GM23338 (cell line): ENCODE measurements at regions not wholly inside any gene's neighbourhood (a gene's known extent, or its start where the extent isn't known, plus 50 kb on each side); places are given as distances from the start of the nearest gene placed in this dataset.

ENCODE experiments used
- EZH2 ChIP-seq: fragments of 200-600 bp; sonication (generic); IDR thresholded peaks from one replicate; pipeline ENCODE4 v1.8.0; 2017; ENCODE audit warnings: antibody characterized with exemption, mild to moderate bottlenecking, low read depth; ENCODE audit not compliant: unreplicated experiment
- EZH2phosphoT487 ChIP-seq: fragments of 200-600 bp; sonication (generic); IDR thresholded peaks from one replicate; pipeline ENCODE4 v1.8.1; 2018; ENCODE audit warnings: antibody characterized with exemption; ENCODE audit not compliant: unreplicated experiment
- NANOG ChIP-seq: IDR thresholded peaks from 2 replicates; pipeline ENCODE4 v1.6.1; 2016; ENCODE audit warnings: antibody characterized with exemption, borderline replicate concordance
- POLR2AphosphoS5 ChIP-seq: IDR thresholded peaks from 2 replicates; pipeline ENCODE4 v1.6.1; 2016; ENCODE audit warnings: antibody characterized with exemption, low read depth
- TF ChIP-seq, protein P1 (sequence below), 2 experiments: fragments of 200-600 bp in 1 of 2; sonication (generic) in 1 of 2; conservative IDR thresholded peaks; 2 replicates each; pipeline versions ENCODE4 v1.5.1 to v1.6.1; 2016 to 2017; ENCODE audit warnings: antibody characterized with exemption in 2 of 2, low read depth in 2 of 2, mild to moderate bottlenecking in 2 of 2, moderate library complexity in 1 of 2
- TF ChIP-seq, protein P2 (sequence below): IDR thresholded peaks from one replicate; pipeline ENCODE4 v1.6.1; 2018; ENCODE audit warnings: antibody characterized with exemption; ENCODE audit not compliant: unreplicated experiment

DNA sequence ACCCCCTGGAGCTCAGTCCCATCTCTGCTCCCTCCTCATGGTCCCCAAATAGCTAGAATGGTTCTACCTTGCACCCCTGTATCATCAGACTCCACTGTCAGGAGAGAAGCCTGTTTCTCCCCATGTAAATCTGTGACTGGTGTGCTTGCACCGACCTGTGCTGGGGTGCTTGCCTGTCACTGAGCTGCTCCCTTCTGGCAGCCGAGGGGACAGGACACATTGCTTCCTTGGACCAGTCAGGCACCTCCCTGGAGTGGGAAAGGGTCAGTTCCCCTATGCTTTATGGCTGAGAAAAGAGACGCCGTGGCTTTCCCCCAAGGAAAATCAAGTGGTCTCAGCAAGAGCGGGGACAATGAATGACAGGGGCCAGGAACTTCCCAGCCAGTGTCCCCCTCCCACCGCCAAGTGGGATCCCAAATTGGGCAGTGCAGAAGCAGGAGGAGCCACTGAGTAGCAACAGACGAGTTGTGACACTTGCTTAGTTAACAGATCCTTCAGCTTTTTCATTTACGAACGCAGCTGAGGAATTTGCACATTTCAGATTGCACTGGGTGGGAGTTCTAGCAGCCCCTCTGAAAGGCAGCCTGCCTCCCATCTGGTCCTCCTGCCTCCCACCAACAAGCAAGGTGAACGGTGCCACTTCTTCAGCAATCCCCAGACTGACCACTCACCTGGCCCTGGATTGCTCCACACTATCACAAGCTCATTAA, 156.4 kb downstream of the KATNIP start:
- TF ChIP-seq, protein P1, sequence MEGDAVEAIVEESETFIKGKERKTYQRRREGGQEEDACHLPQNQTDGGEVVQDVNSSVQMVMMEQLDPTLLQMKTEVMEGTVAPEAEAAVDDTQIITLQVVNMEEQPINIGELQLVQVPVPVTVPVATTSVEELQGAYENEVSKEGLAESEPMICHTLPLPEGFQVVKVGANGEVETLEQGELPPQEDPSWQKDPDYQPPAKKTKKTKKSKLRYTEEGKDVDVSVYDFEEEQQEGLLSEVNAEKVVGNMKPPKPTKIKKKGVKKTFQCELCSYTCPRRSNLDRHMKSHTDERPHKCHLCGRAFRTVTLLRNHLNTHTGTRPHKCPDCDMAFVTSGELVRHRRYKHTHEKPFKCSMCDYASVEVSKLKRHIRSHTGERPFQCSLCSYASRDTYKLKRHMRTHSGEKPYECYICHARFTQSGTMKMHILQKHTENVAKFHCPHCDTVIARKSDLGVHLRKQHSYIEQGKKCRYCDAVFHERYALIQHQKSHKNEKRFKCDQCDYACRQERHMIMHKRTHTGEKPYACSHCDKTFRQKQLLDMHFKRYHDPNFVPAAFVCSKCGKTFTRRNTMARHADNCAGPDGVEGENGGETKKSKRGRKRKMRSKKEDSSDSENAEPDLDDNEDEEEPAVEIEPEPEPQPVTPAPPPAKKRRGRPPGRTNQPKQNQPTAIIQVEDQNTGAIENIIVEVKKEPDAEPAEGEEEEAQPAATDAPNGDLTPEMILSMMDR (conservative IDR thresholded peaks at IDR 0.05; ENCODE audit: low read depth in 2 of 2) = no peak
- TF ChIP-seq EZH2 (no peak), POLR2AphosphoS5 (no peak), NANOG (no peak), EZH2phosphoT487 (no peak)
- TF ChIP-seq, protein P2, sequence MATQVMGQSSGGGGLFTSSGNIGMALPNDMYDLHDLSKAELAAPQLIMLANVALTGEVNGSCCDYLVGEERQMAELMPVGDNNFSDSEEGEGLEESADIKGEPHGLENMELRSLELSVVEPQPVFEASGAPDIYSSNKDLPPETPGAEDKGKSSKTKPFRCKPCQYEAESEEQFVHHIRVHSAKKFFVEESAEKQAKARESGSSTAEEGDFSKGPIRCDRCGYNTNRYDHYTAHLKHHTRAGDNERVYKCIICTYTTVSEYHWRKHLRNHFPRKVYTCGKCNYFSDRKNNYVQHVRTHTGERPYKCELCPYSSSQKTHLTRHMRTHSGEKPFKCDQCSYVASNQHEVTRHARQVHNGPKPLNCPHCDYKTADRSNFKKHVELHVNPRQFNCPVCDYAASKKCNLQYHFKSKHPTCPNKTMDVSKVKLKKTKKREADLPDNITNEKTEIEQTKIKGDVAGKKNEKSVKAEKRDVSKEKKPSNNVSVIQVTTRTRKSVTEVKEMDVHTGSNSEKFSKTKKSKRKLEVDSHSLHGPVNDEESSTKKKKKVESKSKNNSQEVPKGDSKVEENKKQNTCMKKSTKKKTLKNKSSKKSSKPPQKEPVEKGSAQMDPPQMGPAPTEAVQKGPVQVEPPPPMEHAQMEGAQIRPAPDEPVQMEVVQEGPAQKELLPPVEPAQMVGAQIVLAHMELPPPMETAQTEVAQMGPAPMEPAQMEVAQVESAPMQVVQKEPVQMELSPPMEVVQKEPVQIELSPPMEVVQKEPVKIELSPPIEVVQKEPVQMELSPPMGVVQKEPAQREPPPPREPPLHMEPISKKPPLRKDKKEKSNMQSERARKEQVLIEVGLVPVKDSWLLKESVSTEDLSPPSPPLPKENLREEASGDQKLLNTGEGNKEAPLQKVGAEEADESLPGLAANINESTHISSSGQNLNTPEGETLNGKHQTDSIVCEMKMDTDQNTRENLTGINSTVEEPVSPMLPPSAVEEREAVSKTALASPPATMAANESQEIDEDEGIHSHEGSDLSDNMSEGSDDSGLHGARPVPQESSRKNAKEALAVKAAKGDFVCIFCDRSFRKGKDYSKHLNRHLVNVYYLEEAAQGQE = no peak
